ENCODE measurements at regions not wholly inside any gene's neighbourhood (a gene's known extent, or its start where the extent isn't known, plus 50 kb on each side); places are given as distances from the start of the nearest gene placed in this dataset.

DNA sequence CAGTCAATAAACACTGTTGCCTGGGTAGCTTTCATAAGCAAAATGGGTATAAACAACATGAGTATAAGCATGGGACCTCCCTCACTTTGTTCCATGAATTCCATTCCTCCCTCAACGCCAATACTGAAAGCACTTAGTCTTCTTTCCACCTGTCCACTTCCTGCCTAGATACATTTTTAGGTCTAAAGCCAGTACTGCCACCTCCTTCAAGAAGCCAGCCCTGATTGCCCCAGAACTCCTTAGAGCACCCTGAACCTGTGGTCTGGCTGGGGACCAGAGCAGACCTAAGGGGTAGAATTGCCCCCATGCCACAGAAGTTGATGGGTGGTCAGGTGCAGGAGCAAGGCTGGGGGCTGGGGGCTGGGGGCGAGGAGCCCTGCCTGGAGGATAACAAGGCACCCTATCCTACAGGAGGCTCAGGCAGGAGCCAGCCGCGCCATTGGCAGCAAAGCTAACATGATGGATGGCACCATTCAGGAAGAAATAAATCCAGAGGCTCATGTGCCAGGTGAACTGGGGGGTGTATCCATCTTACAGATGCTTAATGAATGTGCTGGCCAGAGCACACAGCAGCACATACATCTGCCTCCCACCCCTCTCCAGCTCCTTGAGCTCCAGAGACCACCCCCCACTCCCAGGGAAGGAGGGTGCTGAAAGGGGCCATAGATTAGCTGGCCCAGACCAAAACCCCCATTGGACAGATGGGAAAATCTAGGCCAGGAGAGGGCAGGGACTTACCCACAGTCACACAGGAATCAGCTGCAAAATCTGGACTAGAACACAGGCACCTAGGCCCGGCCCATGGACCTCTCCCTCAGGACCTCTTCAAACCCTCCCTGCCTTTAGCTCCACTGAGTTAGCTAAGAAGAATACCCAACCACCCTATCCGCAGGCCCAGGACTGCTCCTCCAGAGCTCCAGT, 113.8 kb upstream of the LINGO1 start:
- H3K27me3 ChIP-seq (replicated peaks in 1 of 4; ENCODE audit: control insufficient read depth in 3 of 4, extremely low read depth in 1 of 4, insufficient read depth in 3 of 4, low read length in 3 of 4) = peaks cover 0 to 6% (median 0%) of the 10 kb centered on the region in 4 experiments; a peak in 2 of 7 replicates
- H3K4me1 ChIP-seq (replicated peaks in 1 of 4; ENCODE audit: control insufficient read depth in 3 of 4, insufficient read depth in 4 of 4, low read length in 3 of 4) = peaks cover 9 to 20% (median 14%) of the 10 kb centered on the region in 4 experiments
- H3K9me3 ChIP-seq (ENCODE audit: insufficient read depth in 2 of 2, low read depth in 1 of 2, low read length in 1 of 2) = no peaks in the 10 kb centered on the region
- no peak overlapping the region for H2AK5ac ChIP-seq (ENCODE audit: low read depth, low read length)
- no peaks in the 10 kb centered on the region for H3K36me3 ChIP-seq (ENCODE audit: control insufficient read depth in 2 of 4, insufficient read depth in 4 of 4, low read length in 3 of 4)
- peaks cover 0 to 1% of the 10 kb centered on the region in 2 experiments for H4K20me1 ChIP-seq (replicated peaks in 1 of 2; ENCODE audit: control insufficient read depth in 1 of 2, insufficient read depth in 2 of 2, low read length in 2 of 2)
- DNase-seq (ENCODE audit: low read depth in 1 of 2, low spot score in 2 of 2) (no peak), FAIRE-seq (no peak)
- no peak overlapping the region for H3K27ac ChIP-seq (ENCODE audit: low read depth, low read length)
- no peak overlapping the region for H3K14ac ChIP-seq (ENCODE audit: insufficient read length)
- no peaks in the 10 kb centered on the region for H3K79me2 ChIP-seq (ENCODE audit: control insufficient read depth in 1 of 2, insufficient read depth in 2 of 2, low read length in 2 of 2)
- H4K91ac ChIP-seq (replicated peaks; ENCODE audit: insufficient read length, low read length) = no peak overlapping the region
- H3K56ac ChIP-seq (replicated peaks; ENCODE audit: insufficient read length, low read depth, low read length) = no peak overlapping the region
- ChIA-PET POLR2A (ENCODE audit: partially characterized antibody) (interaction anchor here (0.6 to 1.0 kb wide), 3 partner anchors 9 to 36 kb away, joined by 3 read pairs; no protein-coding TSS in a partner anchor), CTCF (ENCODE audit: partially characterized antibody) (interaction anchor here (0.8 to 3.7 kb wide), 8 partner anchors 21 to 686 kb away, joined by 3 to 13 read pairs (median 3); no protein-coding TSS in a partner anchor)
- H2BK15ac ChIP-seq (ENCODE audit: low read length) = no peak overlapping the region
- no peak overlapping the region for H3K23ac ChIP-seq (ENCODE audit: insufficient read length)
- no peak overlapping the region for H2BK120ac ChIP-seq (replicated peaks; ENCODE audit: low read depth, low read length)
- H2BK5ac ChIP-seq (ENCODE audit: low read depth, low read length) = no peak overlapping the region
- no peak overlapping the region for H3K4me3 ChIP-seq (ENCODE audit: extremely low read depth in 1 of 4, insufficient read depth in 2 of 4, low read depth in 3 of 4, low read length in 4 of 4)
- TF ChIP-seq SIN3A (conservative IDR thresholded peaks at IDR 0.05 in 1 of 2, IDR thresholded peaks at IDR 0.05 in 1 of 2; ENCODE audit: low read depth in 1 of 2, low read length in 2 of 2) (no peak), SUZ12 (IDR thresholded peaks at IDR 0.05; ENCODE audit: low read length) (no peak), NRF1 (IDR thresholded peaks at IDR 0.05; ENCODE audit: low read depth, low read length) (no peak), SIX5 (IDR thresholded peaks at IDR 0.05; ENCODE audit: low read depth, low read length) (no peak)
- TF ChIP-seq, protein P1, sequence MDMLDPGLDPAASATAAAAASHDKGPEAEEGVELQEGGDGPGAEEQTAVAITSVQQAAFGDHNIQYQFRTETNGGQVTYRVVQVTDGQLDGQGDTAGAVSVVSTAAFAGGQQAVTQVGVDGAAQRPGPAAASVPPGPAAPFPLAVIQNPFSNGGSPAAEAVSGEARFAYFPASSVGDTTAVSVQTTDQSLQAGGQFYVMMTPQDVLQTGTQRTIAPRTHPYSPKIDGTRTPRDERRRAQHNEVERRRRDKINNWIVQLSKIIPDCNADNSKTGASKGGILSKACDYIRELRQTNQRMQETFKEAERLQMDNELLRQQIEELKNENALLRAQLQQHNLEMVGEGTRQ (IDR thresholded peaks at IDR 0.05; ENCODE audit: low read length) = no peak
- peak overlapping the region; percentile 36 to 37; a peak in 2 of 4 replicates for H3K4me2 ChIP-seq (ENCODE audit: insufficient read depth in 1 of 2, low read depth in 2 of 2, low read length in 2 of 2)
- H3K23me2 ChIP-seq (ENCODE audit: low read depth, low read length) = no peaks in the 10 kb centered on the region
- no peak overlapping the region for H2AFZ ChIP-seq (ENCODE audit: low read length)
- no peak overlapping the region for H3K9ac ChIP-seq (replicated peaks in 1 of 4; ENCODE audit: extremely low read depth in 1 of 4, low read depth in 3 of 4, low read length in 3 of 4)
- no peak overlapping the region for H3K18ac ChIP-seq (ENCODE audit: extremely low read depth, low read length)
- H3K4ac ChIP-seq (replicated peaks; ENCODE audit: insufficient read length, low read depth, low read length) = no peak overlapping the region
- peak overlapping the region; percentile 18; the same call in 1 of the 2 replicates for H2BK12ac ChIP-seq (ENCODE audit: low read depth, low read length)
- H4K8ac ChIP-seq (ENCODE audit: extremely low read depth, insufficient read depth, low read length) = 0 out of 2 replicates have a peak overlapping the region, but pooled peaks have one; percentile 29
- 91% methylated on average over 6 of the region's 6 CpGs; no CpG with 5 or more reads in 1 of the 2 experiments for WGBS, 2 experiments (ENCODE audit: extremely low coverage in 1 of 2, insufficient coverage in 1 of 2, insufficient read length in 1 of 2, insufficient replicate concordance in 2 of 2, low coverage in 1 of 2, low lambda C conversion rate in 2 of 2, missing lambda C conversion rate in 1 of 2)
- no peaks in the 10 kb centered on the region for H3K79me1 ChIP-seq (ENCODE audit: low read depth, low read length)
- H2BK20ac ChIP-seq (ENCODE audit: low read length) = no peak overlapping the region
- H4K5ac ChIP-seq (ENCODE audit: insufficient read length, low read depth, low read length) = no peak overlapping the region

Measured in H1 (cell line).